H1 (cell line): ENCODE measurements at regions not wholly inside any gene's neighbourhood (a gene's known extent, or its start where the extent isn't known, plus 50 kb on each side); places are given as distances from the start of the nearest gene placed in this dataset.
A peak's percentile ranks its signal among the peaks of the same experiment; 100 is the strongest.

Experiments
- CTCF ChIA-PET: fragments of 300-600 bp; sonication (Branson Sonifier 250); formaldehyde crosslinking; loops from one replicate; lab custom pipeline; 2021; ENCODE audit not compliant: partially characterized antibody; lab: Charles Lee
- POLR2A ChIA-PET: fragments of 300-600 bp; sonication (Branson Sonifier 250); formaldehyde crosslinking; loops from one replicate; lab custom pipeline; 2021; ENCODE audit warnings: inconsistent platforms; ENCODE audit not compliant: partially characterized antibody; lab: Charles Lee
- DNase-seq, 2 experiments: peaks; one replicate each; pipeline versions ENCODE4 v3.0.0 to v3.0.0-alpha.2; 2010 to 2022; ENCODE audit warnings: low spot score in 2 of 2, low read depth in 1 of 2, mixed read lengths in 1 of 2
- FAIRE-seq: peaks from 2 replicates; lab custom pipeline; 2011; peaks lifted over from hg19 to GRCh38; lab: Jason Lieb, UNC
- H2AFZ ChIP-seq: 2 replicates; pipeline ENCODE4 v1.8.1; 2012; ENCODE audit warnings: low read length, inconsistent platforms
- H2AK5ac ChIP-seq: 2 replicates; pipeline ENCODE4 v1.6.1; 2013; ENCODE audit warnings: low read depth, low read length
- H2BK120ac ChIP-seq: replicated peaks from 2 replicates; pipeline ENCODE3; 2013; ENCODE audit warnings: low read depth, low read length, inconsistent platforms
- H2BK12ac ChIP-seq: 2 replicates; pipeline ENCODE4 v1.6.1; 2013; ENCODE audit warnings: low read depth, low read length
- H2BK15ac ChIP-seq: 2 replicates; pipeline ENCODE4 v1.6.1; 2013; ENCODE audit warnings: low read length
- H2BK20ac ChIP-seq: 2 replicates; pipeline ENCODE4 v1.6.1; 2013; ENCODE audit warnings: low read length
- H2BK5ac ChIP-seq: 2 replicates; pipeline ENCODE4 v1.6.1; 2013; ENCODE audit warnings: low read depth, low read length
- H3K14ac ChIP-seq: 2 replicates; pipeline ENCODE4 v1.6.1; 2013; ENCODE audit warnings: inconsistent platforms; ENCODE audit not compliant: insufficient read length
- H3K18ac ChIP-seq: 2 replicates; pipeline ENCODE4 v1.6.1; 2013; ENCODE audit warnings: low read length; ENCODE audit errors: extremely low read depth
- H3K23ac ChIP-seq: 2 replicates; pipeline ENCODE4 v1.6.1; 2013; ENCODE audit warnings: inconsistent platforms; ENCODE audit not compliant: insufficient read length
- H3K23me2 ChIP-seq: 2 replicates; pipeline ENCODE4 v1.6.1; 2013; ENCODE audit warnings: low read depth, low read length
- H3K27ac ChIP-seq: 2 replicates; pipeline ENCODE4 v1.6.1; 2011; ENCODE audit warnings: low read depth, low read length, inconsistent platforms
- H3K27me3 ChIP-seq, 4 experiments: replicated peaks in 1 of 4; 1 replicate in 1 of 4; 2 replicates in 3 of 4; pipeline versions ENCODE4 v1.6.1 to v1.8.1; 2011 to 2013; ENCODE audit warnings: low read length in 3 of 4, mild to moderate bottlenecking in 3 of 4, inconsistent platforms in 2 of 4, mixed read lengths in 2 of 4, moderate library complexity in 1 of 4; ENCODE audit not compliant: control insufficient read depth in 3 of 4, insufficient read depth in 3 of 4; ENCODE audit errors: extremely low read depth in 1 of 4
- H3K36me3 ChIP-seq, 4 experiments: 2 replicates each; pipeline versions ENCODE4 v1.6.1 to v1.8.1; 2011 to 2013; ENCODE audit warnings: mild to moderate bottlenecking in 4 of 4, low read length in 3 of 4, moderate library complexity in 2 of 4, control low read depth in 1 of 4, inconsistent platforms in 1 of 4; ENCODE audit not compliant: insufficient read depth in 4 of 4, control insufficient read depth in 2 of 4
- H3K4ac ChIP-seq: replicated peaks from 2 replicates; pipeline ENCODE3; 2013; ENCODE audit warnings: low read length, low read depth, mixed read lengths, inconsistent platforms; ENCODE audit not compliant: insufficient read length
- H3K4me1 ChIP-seq, 4 experiments: replicated peaks in 1 of 4; 1 replicate in 1 of 4; 2 replicates in 3 of 4; pipeline versions ENCODE4 v1.6.1 to v1.8.1; 2011 to 2013; ENCODE audit warnings: low read length in 3 of 4, inconsistent platforms in 2 of 4, mixed read lengths in 1 of 4; ENCODE audit not compliant: insufficient read depth in 4 of 4, control insufficient read depth in 3 of 4
- H3K4me2 ChIP-seq, 2 experiments: 2 replicates each; pipeline versions ENCODE4 v1.6.1 to v1.8.1; 2011 to 2013; ENCODE audit warnings: low read depth in 2 of 2, low read length in 2 of 2, control low read depth in 1 of 2, inconsistent platforms in 1 of 2, mild to moderate bottlenecking in 1 of 2; ENCODE audit not compliant: insufficient read depth in 1 of 2
- H3K4me3 ChIP-seq, 4 experiments: fragments of 200-600, 300-600 bp in 1 of 4; sonication (generic), shearing (Covaris generic), sonication (Bioruptor Twin) in 1 of 4; 2 replicates each; pipeline versions ENCODE4 v1.5.1 to v1.8.1; 2011 to 2016; ENCODE audit warnings: low read length in 4 of 4, low read depth in 3 of 4, control low read depth in 2 of 4, inconsistent platforms in 2 of 4, mild to moderate bottlenecking in 2 of 4, mixed read lengths in 1 of 4, moderate library complexity in 1 of 4; ENCODE audit not compliant: insufficient read depth in 2 of 4; ENCODE audit errors: extremely low read depth in 1 of 4
- H3K56ac ChIP-seq: replicated peaks from 2 replicates; pipeline ENCODE3; 2013; ENCODE audit warnings: low read depth, mild to moderate bottlenecking, mixed read lengths, low read length, inconsistent platforms; ENCODE audit not compliant: insufficient read length
- H3K79me1 ChIP-seq: 2 replicates; pipeline ENCODE4 v1.6.1; 2013; ENCODE audit warnings: low read depth, low read length, control low read depth
- H3K79me2 ChIP-seq, 2 experiments: 2 replicates each; pipeline versions ENCODE4 v1.6.1 to v1.8.1; 2012 to 2013; ENCODE audit warnings: low read length in 2 of 2, mild to moderate bottlenecking in 2 of 2, inconsistent platforms in 1 of 2; ENCODE audit not compliant: insufficient read depth in 2 of 2, control insufficient read depth in 1 of 2
- H3K9ac ChIP-seq, 4 experiments: replicated peaks in 1 of 4; 1 replicate in 1 of 4; 2 replicates in 3 of 4; pipeline versions ENCODE4 v1.6.1 to v1.8.1; 2011 to 2013; ENCODE audit warnings: low read depth in 3 of 4, low read length in 3 of 4, control low read depth in 2 of 4, mild to moderate bottlenecking in 2 of 4, moderate library complexity in 2 of 4, inconsistent platforms in 1 of 4; ENCODE audit errors: extremely low read depth in 1 of 4
- H3K9me3 ChIP-seq, 2 experiments: 2 replicates each; pipeline versions ENCODE4 v1.6.1 to v1.8.1; 2012 to 2013; ENCODE audit warnings: mild to moderate bottlenecking in 2 of 2, moderate library complexity in 2 of 2, control low read depth in 1 of 2, inconsistent platforms in 1 of 2, low read depth in 1 of 2, low read length in 1 of 2, mixed read lengths in 1 of 2; ENCODE audit not compliant: insufficient read depth in 2 of 2
- H4K20me1 ChIP-seq, 2 experiments: replicated peaks in 1 of 2; 2 replicates each; pipeline versions ENCODE3 to v1.8.1; 2011 to 2013; ENCODE audit warnings: inconsistent platforms in 2 of 2, low read length in 2 of 2, mild to moderate bottlenecking in 1 of 2; ENCODE audit not compliant: insufficient read depth in 2 of 2, control insufficient read depth in 1 of 2
- H4K5ac ChIP-seq: 2 replicates; pipeline ENCODE4 v1.6.1; 2013; ENCODE audit warnings: low read length, low read depth, mixed read lengths, inconsistent platforms; ENCODE audit not compliant: insufficient read length
- H4K8ac ChIP-seq: 2 replicates; pipeline ENCODE4 v1.8.0; 2013; ENCODE audit warnings: mild to moderate bottlenecking, moderate library complexity, low read length, inconsistent platforms; ENCODE audit not compliant: insufficient read depth; ENCODE audit errors: extremely low read depth
- H4K91ac ChIP-seq: replicated peaks from 2 replicates; pipeline ENCODE3; 2013; ENCODE audit warnings: low read length, mixed read lengths, inconsistent platforms; ENCODE audit not compliant: insufficient read length
- BCL11A ChIP-seq, 2 experiments: IDR thresholded peaks; one replicate each; pipeline ENCODE4 v1.6.1; 2011; ENCODE audit warnings: low read depth in 2 of 2, low read length in 2 of 2, mild to moderate bottlenecking in 2 of 2
- CEBPB ChIP-seq: IDR thresholded peaks from 2 replicates; pipeline ENCODE4 v1.6.1; 2012; ENCODE audit warnings: low read depth, low read length
- CHD2 ChIP-seq: IDR thresholded peaks from 2 replicates; pipeline ENCODE4 v1.6.1; 2012; ENCODE audit warnings: low read length, improper control_type of control experiment
- EZH2 ChIP-seq: fragments of 200-600 bp; sonication (generic); IDR thresholded peaks from 2 replicates; pipeline ENCODE4 v1.7.1; 2012; ENCODE audit warnings: low read depth, mild to moderate bottlenecking, moderate library complexity, low read length, inconsistent platforms; ENCODE audit not compliant: severe bottlenecking
- GTF2F1 ChIP-seq: IDR thresholded peaks from 2 replicates; pipeline ENCODE4 v1.6.1; 2012; ENCODE audit warnings: low read depth, low read length, improper control_type of control experiment, borderline replicate concordance
- HDAC6 ChIP-seq: IDR thresholded peaks from one replicate; pipeline ENCODE4 v1.7.1; 2012; ENCODE audit warnings: low read depth, mild to moderate bottlenecking, inconsistent platforms, low read length, moderate library complexity
- POU5F1 ChIP-seq: IDR thresholded peaks from 2 replicates; pipeline ENCODE4 v1.6.1; 2011; ENCODE audit warnings: low read depth, mild to moderate bottlenecking, low read length, moderate library complexity
- RAD21 ChIP-seq, 2 experiments: IDR thresholded peaks in 1 of 2; conservative IDR thresholded peaks in 1 of 2; 2 replicates each; pipeline ENCODE4 v1.6.1; 2011; ENCODE audit warnings: low read depth in 2 of 2, low read length in 2 of 2, improper control_type of control experiment in 1 of 2, inconsistent platforms in 1 of 2, mild to moderate bottlenecking in 1 of 2, moderate library complexity in 1 of 2
- RBBP5 ChIP-seq: IDR thresholded peaks from 2 replicates; pipeline ENCODE4 v1.7.1; 2012; ENCODE audit warnings: low read depth, mild to moderate bottlenecking, inconsistent platforms, low read length, moderate library complexity, borderline replicate concordance
- SP1 ChIP-seq: IDR thresholded peaks from 2 replicates; pipeline ENCODE4 v1.6.1; 2011; ENCODE audit warnings: low read depth, low read length
- SP4 ChIP-seq: IDR thresholded peaks from 2 replicates; pipeline ENCODE4 v1.6.1; 2012; ENCODE audit warnings: low read length, inconsistent platforms
- WGBS, 2 experiments: shearing (Covaris generic) in 1 of 2; methylation state at CpG; one replicate each; pipeline versions ENCODE4 v1.1.6 to v1.1.7; 2013 to 2015; ENCODE audit warnings: low lambda C conversion rate in 2 of 2, mixed read lengths in 2 of 2, inconsistent platforms in 1 of 2, low coverage in 1 of 2, missing lambda C conversion rate in 1 of 2; ENCODE audit not compliant: insufficient replicate concordance in 2 of 2, insufficient coverage in 1 of 2, insufficient read length in 1 of 2; ENCODE audit errors: extremely low coverage in 1 of 2, missing lambda C conversion rate in 1 of 2; 5-methylcytosine and 5-hydroxymethylcytosine counted together
- TF ChIP-seq, protein P1 (sequence below): IDR thresholded peaks from 2 replicates; pipeline ENCODE4 v1.6.1; 2012; ENCODE audit warnings: inconsistent platforms

DNA sequence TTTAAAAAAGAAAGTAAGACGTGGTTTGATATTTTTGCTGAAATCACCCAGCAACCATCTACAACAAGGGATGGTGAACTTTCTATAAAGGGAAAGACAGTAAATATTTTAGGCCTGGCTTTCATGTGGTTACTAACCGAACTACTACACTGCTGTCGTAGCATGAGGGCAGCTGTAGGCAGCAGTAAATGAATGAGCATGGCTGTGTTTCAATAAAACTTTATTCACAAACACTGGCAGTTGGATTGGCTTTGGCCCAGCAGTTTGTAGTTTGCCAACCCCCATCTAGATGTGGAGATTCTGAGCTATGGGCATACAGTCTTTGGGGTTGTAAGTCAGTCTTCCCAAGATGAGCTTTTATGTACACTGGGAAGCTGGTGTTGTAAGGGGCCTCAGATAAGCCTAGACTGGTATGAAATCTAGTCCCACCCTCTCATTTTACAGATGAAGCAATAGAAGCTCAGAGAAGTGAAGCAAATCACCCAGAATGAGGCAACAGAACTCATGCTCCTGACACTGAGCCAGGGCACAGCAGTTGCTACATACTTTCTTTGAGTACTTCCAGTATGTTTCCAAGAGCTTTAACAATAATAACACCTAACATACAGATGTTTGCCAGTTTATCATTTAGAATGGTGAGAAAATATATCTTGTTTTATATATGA lies 204.4 kb downstream of the ADAMTS15 start:
- no peak overlapping the region for H2AFZ ChIP-seq
- no peak overlapping the region for H3K56ac ChIP-seq
- H2BK15ac ChIP-seq = no peak overlapping the region
- no peak overlapping the region for H2BK20ac ChIP-seq
- no peak overlapping the region for H3K4me3 ChIP-seq
- H3K4me2 ChIP-seq = no peak overlapping the region
- no peak overlapping the region for H3K14ac ChIP-seq
- H3K27me3 ChIP-seq = no peaks in the 10 kb centered on the region; a peak in 1 of 7 replicates
- H3K9ac ChIP-seq = no peak overlapping the region
- ChIA-PET CTCF (interaction anchor here (0.9 to 2.1 kb wide), 8 partner anchors 27 to 218 kb away, joined by 3 to 5 read pairs (median 4); no protein-coding TSS in a partner anchor), POLR2A (interaction anchor here (1.7 kb wide), 1 partner anchor 9 kb away, joined by 5 read pairs; no protein-coding TSS in a partner anchor)
- H3K36me3 ChIP-seq = no peaks in the 10 kb centered on the region
- H3K79me1 ChIP-seq = no peaks in the 10 kb centered on the region
- peaks cover 0 to 5% (median 3%) of the 10 kb centered on the region in 4 experiments; a peak in 6 of 7 replicates for H3K4me1 ChIP-seq
- no peak overlapping the region for H3K4ac ChIP-seq
- no peak overlapping the region for H2BK12ac ChIP-seq
- no peaks in the 10 kb centered on the region for H3K23me2 ChIP-seq
- H2BK5ac ChIP-seq = no peak overlapping the region
- H3K18ac ChIP-seq = no peak overlapping the region
- no peak overlapping the region for H4K5ac ChIP-seq
- no peaks in the 10 kb centered on the region for H3K9me3 ChIP-seq
- no peak overlapping the region for H2AK5ac ChIP-seq
- no peak overlapping the region for H2BK120ac ChIP-seq
- no peak overlapping the region for H3K23ac ChIP-seq
- no peak for FAIRE-seq
- peak in 1 of 2 experiments; percentile 11 for DNase-seq
- no peak overlapping the region for H4K91ac ChIP-seq
- no peak overlapping the region for H3K27ac ChIP-seq
- H3K79me2 ChIP-seq = no peaks in the 10 kb centered on the region
- H4K20me1 ChIP-seq = no peaks in the 10 kb centered on the region
- WGBS, 2 experiments = 82% methylated on average over 3 of the region's 3 CpGs; no CpG with 5 or more reads in 1 of the 2 experiments
- no peak overlapping the region for H4K8ac ChIP-seq
- TF ChIP-seq SP1 (no peak), POU5F1 (no peak), RAD21 (IDR thresholded peaks at IDR 0.05 in 1 of 2, conservative IDR thresholded peaks at IDR 0.05 in 1 of 2; ENCODE audit: low read depth in 2 of 2, low read length in 2 of 2) (no peak), SP4 (no peak), CHD2 (no peak), HDAC6 (no peak), EZH2 (no peak), CEBPB (no peak), GTF2F1 (no peak), RBBP5 (no peak), BCL11A (IDR thresholded peaks at IDR 0.05; ENCODE audit: low read depth in 2 of 2, low read length in 2 of 2) (no peak)
- TF ChIP-seq, protein P1, sequence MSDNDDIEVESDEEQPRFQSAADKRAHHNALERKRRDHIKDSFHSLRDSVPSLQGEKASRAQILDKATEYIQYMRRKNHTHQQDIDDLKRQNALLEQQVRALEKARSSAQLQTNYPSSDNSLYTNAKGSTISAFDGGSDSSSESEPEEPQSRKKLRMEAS = no peak
